ENCODE measurements at regions not wholly inside any gene's neighbourhood (a gene's known extent, or its start where the extent isn't known, plus 50 kb on each side); places are given as distances from the start of the nearest gene placed in this dataset.

- DNase-seq (ENCODE audit: low read depth, low spot score) (no peak), ATAC-seq (no peak)
- H3K79me2 ChIP-seq (ENCODE audit: insufficient read depth, low read length) = no peaks in the 10 kb centered on the region
- POLR2A ChIA-PET = no interaction called here
- no peaks in the 10 kb centered on the region for H3K4me1 ChIP-seq (ENCODE audit: control insufficient read depth in 1 of 2, insufficient read depth in 2 of 2, low read length in 2 of 2)
- RAD21 ChIA-PET (ENCODE audit: low non-redundant PET in 1 of 2, low total read pairs in 2 of 2, uncharacterized antibody in 2 of 2, unreplicated experiment in 2 of 2) = no interaction called here
- H3K9ac ChIP-seq (ENCODE audit: low read length) = no peak overlapping the region
- no peak for TF ChIP-seq CBX3 (IDR thresholded peaks at IDR 0.05; ENCODE audit: low read depth)
- H3K9me3 ChIP-seq (ENCODE audit: control insufficient read depth in 1 of 2, insufficient read depth in 1 of 2, low read depth in 1 of 2, low read length in 2 of 2) = no peaks in the 10 kb centered on the region
- no peaks in the 10 kb centered on the region for H3K27me3 ChIP-seq (ENCODE audit: insufficient read depth, low read length)
- H3K9me2 ChIP-seq (ENCODE audit: insufficient read depth) = no peaks in the 10 kb centered on the region
- intact Hi-C loops (cut with micrococcal nuclease) = no loop called here
- no peak overlapping the region for H2AFZ ChIP-seq (ENCODE audit: low read depth, low read length, poor library complexity, severe bottlenecking)
- H3K27ac ChIP-seq (ENCODE audit: low read depth, low read length) = no peak overlapping the region
- BruUV-seq (replicated peaks) = no TSS peak
- H3K36me3 ChIP-seq (ENCODE audit: control insufficient read depth in 1 of 2, insufficient read depth in 2 of 2, low read length in 2 of 2) = no peaks in the 10 kb centered on the region
- no peaks in the 10 kb centered on the region for H4K20me1 ChIP-seq (ENCODE audit: insufficient read depth)
- H3K4me2 ChIP-seq (ENCODE audit: low read length) = no peak overlapping the region
- CTCF ChIA-PET = no interaction called here
- no peak overlapping the region for H3K4me3 ChIP-seq (replicated peaks in 1 of 2; ENCODE audit: low read depth in 1 of 2, low read length in 2 of 2)
Measured at GRCh38 chr3:39753391-39753790, 56.0 kb upstream of the MYRIP start.

GRCh38 chr3:39754549-39754948 is 54.9 kb upstream of the MYRIP start:
- no peaks in the 10 kb centered on the region for H3K9me3 ChIP-seq (ENCODE audit: control insufficient read depth in 1 of 2, insufficient read depth in 1 of 2, low read depth in 1 of 2, low read length in 2 of 2)
- no peaks in the 10 kb centered on the region for H3K79me2 ChIP-seq (ENCODE audit: insufficient read depth, low read length)
- no peak overlapping the region for H3K9ac ChIP-seq (ENCODE audit: low read length)
- BruUV-seq (replicated peaks) = no TSS peak
- no peaks in the 10 kb centered on the region for H3K36me3 ChIP-seq (ENCODE audit: control insufficient read depth in 1 of 2, insufficient read depth in 2 of 2, low read length in 2 of 2)
- ChIA-PET RAD21 (ENCODE audit: low non-redundant PET in 1 of 2, low total read pairs in 2 of 2, uncharacterized antibody in 2 of 2, unreplicated experiment in 2 of 2) (no interaction called here), CTCF (no interaction called here), POLR2A (no interaction called here)
- no peaks in the 10 kb centered on the region; the same call in 1 of the 2 replicates for H4K20me1 ChIP-seq (ENCODE audit: insufficient read depth)
- H3K27me3 ChIP-seq (ENCODE audit: insufficient read depth, low read length) = no peaks in the 10 kb centered on the region
- no peak overlapping the region for H3K4me2 ChIP-seq (ENCODE audit: low read length)
- ATAC-seq = no peak
- H3K9me2 ChIP-seq (ENCODE audit: insufficient read depth) = no peaks in the 10 kb centered on the region
- no peak for DNase-seq (ENCODE audit: low read depth, low spot score)
- H2AFZ ChIP-seq (ENCODE audit: low read depth, low read length, poor library complexity, severe bottlenecking) = no peak overlapping the region
- H3K4me1 ChIP-seq (ENCODE audit: control insufficient read depth in 1 of 2, insufficient read depth in 2 of 2, low read length in 2 of 2) = no peaks in the 10 kb centered on the region
- intact Hi-C loops (cut with micrococcal nuclease) = no loop called here
- H3K4me3 ChIP-seq (replicated peaks in 1 of 2; ENCODE audit: low read depth in 1 of 2, low read length in 2 of 2) = no peak overlapping the region
- no peak overlapping the region for H3K27ac ChIP-seq (ENCODE audit: low read depth, low read length)
- no peak for TF ChIP-seq TCF7L2 (IDR thresholded peaks at IDR 0.05; ENCODE audit: borderline replicate concordance, extremely low read depth, insufficient read depth, insufficient read length)
- TF ChIP-seq ELF1 (IDR thresholded peaks at IDR 0.05; ENCODE audit: borderline replicate concordance, low read depth) = no peak
- no peak for TF ChIP-seq CTCF (IDR thresholded peaks at IDR 0.05 in 2 of 3, conservative IDR thresholded peaks at IDR 0.05 in 1 of 3; ENCODE audit: borderline replicate concordance in 1 of 3, insufficient read depth in 1 of 3, low read depth in 2 of 3, low read length in 2 of 3)
- no peak for TF ChIP-seq CBX3 (IDR thresholded peaks at IDR 0.05; ENCODE audit: low read depth)
- no peak for TF ChIP-seq EZH2 (IDR thresholded peaks at IDR 0.05)
- no peak for TF ChIP-seq ZFX (IDR thresholded peaks at IDR 0.05)
- TF ChIP-seq SIN3A (IDR thresholded peaks at IDR 0.05; ENCODE audit: low read depth) = no peak
- no peak for TF ChIP-seq EZH2phosphoT487 (IDR thresholded peaks at IDR 0.05; ENCODE audit: borderline replicate concordance)
- no peak for TF ChIP-seq JUND (IDR thresholded peaks at IDR 0.05)
- TF ChIP-seq RAD21 (IDR thresholded peaks at IDR 0.05; ENCODE audit: low read depth) = no peak
- no peak for TF ChIP-seq YY1 (IDR thresholded peaks at IDR 0.05; ENCODE audit: extremely low read depth, insufficient replicate concordance, low read depth, low read length)
- TF ChIP-seq POLR2AphosphoS5 (IDR thresholded peaks at IDR 0.05; ENCODE audit: low read depth, low read length) = no peak
- TF ChIP-seq ZBTB33 (IDR thresholded peaks at IDR 0.05; ENCODE audit: extremely low read depth, insufficient replicate concordance, low read length) = no peak
- TF ChIP-seq ZNF274 (IDR thresholded peaks at IDR 0.05; ENCODE audit: low read depth, low read length) = no peak
- no peak for TF ChIP-seq SRF (IDR thresholded peaks at IDR 0.05; ENCODE audit: low read depth)

Measured in HCT116 (cell line).